ENCODE measurements at regions not wholly inside any gene's neighbourhood (a gene's known extent, or its start where the extent isn't known, plus 50 kb on each side); places are given as distances from the start of the nearest gene placed in this dataset.

- TF ChIP-seq ARNT (IDR thresholded peaks at IDR 0.05): no peak
- TF ChIP-seq BHLHE40 (IDR thresholded peaks at IDR 0.05; ENCODE audit: borderline replicate concordance): no peak
- TF ChIP-seq HDGF (IDR thresholded peaks at IDR 0.05; ENCODE audit: borderline replicate concordance): no peak
- peak; percentile 63 for TF ChIP-seq L3MBTL2 (conservative IDR thresholded peaks at IDR 0.05)
These were observed 100.6 kb upstream of the PRSS16 start for GRCh38 chr6:27146706-27147505.
